Astrocyte (in vitro differentiated cells and primary cell): ENCODE measurements at regions not wholly inside any gene's neighbourhood (a gene's known extent, or its start where the extent isn't known, plus 50 kb on each side); places are given as distances from the start of the nearest gene placed in this dataset.

Experiments used
- DNase-seq: peaks from one replicate; pipeline ENCODE4 v3.0.0-alpha.2; 2010; ENCODE audit warnings: low read depth
- FAIRE-seq: peaks from 2 replicates; lab custom pipeline; 2011; peaks lifted over from hg19 to GRCh38; lab: Jason Lieb, UNC
- H2AFZ ChIP-seq: 2 replicates; pipeline ENCODE4 v1.6.0; 2012; ENCODE audit warnings: low read depth, low read length, inconsistent platforms
- H3K27ac ChIP-seq: 2 replicates; pipeline ENCODE4 v1.5.1; 2011; ENCODE audit warnings: low read depth, low read length, inconsistent platforms
- H3K27me3 ChIP-seq: 2 replicates; pipeline ENCODE4 v1.6.0; 2011; ENCODE audit warnings: low read length, inconsistent platforms; ENCODE audit not compliant: insufficient read depth
- H3K36me3 ChIP-seq: 2 replicates; pipeline ENCODE4 v1.5.1; 2011; ENCODE audit warnings: low read length, inconsistent platforms; ENCODE audit not compliant: insufficient read depth
- H3K4me1 ChIP-seq: 2 replicates; pipeline ENCODE4 v1.5.1; 2011; ENCODE audit warnings: low read length, inconsistent platforms; ENCODE audit not compliant: insufficient read depth
- H3K4me2 ChIP-seq: 2 replicates; pipeline ENCODE4 v1.6.0; 2012; ENCODE audit warnings: low read length, inconsistent platforms
- H3K4me3 ChIP-seq: 2 replicates; pipeline ENCODE4 v1.5.1; 2011; ENCODE audit warnings: low read depth, mild to moderate bottlenecking, low read length, inconsistent platforms; ENCODE audit not compliant: insufficient read depth
- H3K79me2 ChIP-seq: 2 replicates; pipeline ENCODE4 v1.6.0; 2012; ENCODE audit warnings: mild to moderate bottlenecking, low read length, inconsistent platforms; ENCODE audit not compliant: insufficient read depth
- H3K9ac ChIP-seq: 2 replicates; pipeline ENCODE4 v1.6.0; 2012; ENCODE audit warnings: mild to moderate bottlenecking, low read length, inconsistent platforms
- H3K9me3 ChIP-seq: 2 replicates; pipeline ENCODE4 v1.5.1; 2012; ENCODE audit warnings: low read depth, mild to moderate bottlenecking, low read length, inconsistent platforms; ENCODE audit not compliant: insufficient read depth
- H4K20me1 ChIP-seq: 2 replicates; pipeline ENCODE4 v1.6.0; 2012; ENCODE audit warnings: low read length, inconsistent platforms; ENCODE audit not compliant: insufficient read depth
- H3K27ac Mint-ChIP-seq: one replicate; pipeline ENCODE4 v1.8.0; 2021; ENCODE audit warnings: mild to moderate bottlenecking, mixed read lengths; ENCODE audit not compliant: unreplicated experiment
- H3K27me3 Mint-ChIP-seq: one replicate; pipeline ENCODE4 v1.8.0; 2021; ENCODE audit warnings: low read depth, mixed read lengths; ENCODE audit not compliant: unreplicated experiment
- H3K36me3 Mint-ChIP-seq: one replicate; pipeline ENCODE4 v1.8.0; 2021; ENCODE audit warnings: low read depth, mixed read lengths; ENCODE audit not compliant: unreplicated experiment
- H3K4me1 Mint-ChIP-seq: one replicate; pipeline ENCODE4 v1.8.0; 2021; ENCODE audit warnings: low read depth, mixed read lengths; ENCODE audit not compliant: unreplicated experiment
- H3K4me3 Mint-ChIP-seq: one replicate; pipeline ENCODE4 v1.8.0; 2021; ENCODE audit warnings: mild to moderate bottlenecking, moderate library complexity, mixed read lengths; ENCODE audit not compliant: unreplicated experiment
- H3K9me3 Mint-ChIP-seq: one replicate; pipeline ENCODE4 v1.8.0; 2021; ENCODE audit warnings: mild to moderate bottlenecking, mixed read lengths; ENCODE audit not compliant: unreplicated experiment
- CTCF ChIP-seq: IDR thresholded peaks from 2 replicates; pipeline ENCODE4 v1.5.1; 2011; ENCODE audit warnings: low read depth, mild to moderate bottlenecking, inconsistent platforms, low read length, moderate library complexity; ENCODE audit not compliant: insufficient read depth
- EZH2 ChIP-seq: IDR thresholded peaks from 2 replicates; pipeline ENCODE4 v1.6.1; 2012; ENCODE audit warnings: mild to moderate bottlenecking, low read length, inconsistent platforms; ENCODE audit not compliant: insufficient read depth

- no peaks in the 10 kb centered on the region for H4K20me1 ChIP-seq
- no peak overlapping the region for H3K4me2 ChIP-seq
- peaks cover 3% of the 10 kb centered on the region for H3K9me3 ChIP-seq
- H2AFZ ChIP-seq: no peak overlapping the region
- Mint-ChIP-seq H3K27me3 (no peaks in the 10 kb centered on the region), H3K4me3 (no peak overlapping the region), H3K4me1 (no peaks in the 10 kb centered on the region), H3K9me3 (peaks cover 13% of the 10 kb centered on the region), H3K36me3 (no peaks in the 10 kb centered on the region), H3K27ac (no peak overlapping the region)
- no peaks in the 10 kb centered on the region for H3K79me2 ChIP-seq
- DNase-seq: no peak
- H3K27me3 ChIP-seq: no peaks in the 10 kb centered on the region
- H3K27ac ChIP-seq: no peak overlapping the region
- H3K4me1 ChIP-seq: no peaks in the 10 kb centered on the region
- no peaks in the 10 kb centered on the region for H3K36me3 ChIP-seq
- H3K4me3 ChIP-seq: no peak overlapping the region
- FAIRE-seq: no peak
- H3K9ac ChIP-seq: no peak overlapping the region
- TF ChIP-seq CTCF (no peak), EZH2 (no peak)
Measured at GRCh38 chr7:159329818-159330378, 185.2 kb upstream of the VIPR2 start.

- Histone ChIP-seq H3K4me3 (no peak overlapping the region), H3K9ac (no peak overlapping the region), H3K4me1 (no peaks in the 10 kb centered on the region), H2AFZ (no peak overlapping the region), H3K27ac (no peak overlapping the region), H3K79me2 (no peaks in the 10 kb centered on the region), H3K9me3 (peaks cover 3% of the 10 kb centered on the region), H3K4me2 (no peak overlapping the region), H3K27me3 (no peaks in the 10 kb centered on the region), H3K36me3 (no peaks in the 10 kb centered on the region), H4K20me1 (no peaks in the 10 kb centered on the region)
- Mint-ChIP-seq H3K27me3 (no peaks in the 10 kb centered on the region), H3K36me3 (no peaks in the 10 kb centered on the region), H3K27ac (no peak overlapping the region), H3K9me3 (peaks cover 9% of the 10 kb centered on the region), H3K4me1 (no peaks in the 10 kb centered on the region), H3K4me3 (no peak overlapping the region)
- DNase-seq (no peak), FAIRE-seq (no peak)
- TF ChIP-seq CTCF (no peak), EZH2 (no peak)
Measured at GRCh38 chr7:159328096-159328495, 183.4 kb upstream of the VIPR2 start.

- Mint-ChIP-seq H3K36me3 (no peaks in the 10 kb centered on the region), H3K27ac (no peak overlapping the region), H3K27me3 (no peaks in the 10 kb centered on the region), H3K4me3 (no peak overlapping the region), H3K4me1 (no peaks in the 10 kb centered on the region), H3K9me3 (peaks cover 14% of the 10 kb centered on the region)
- DNase-seq: no peak
- Histone ChIP-seq H3K4me1 (no peaks in the 10 kb centered on the region), H2AFZ (no peak overlapping the region), H3K4me2 (no peak overlapping the region), H3K4me3 (no peak overlapping the region), H3K79me2 (no peaks in the 10 kb centered on the region), H3K9ac (no peak overlapping the region), H3K9me3 (peaks cover 3% of the 10 kb centered on the region), H3K27me3 (no peaks in the 10 kb centered on the region), H3K27ac (no peak overlapping the region), H3K36me3 (no peaks in the 10 kb centered on the region), H4K20me1 (no peaks in the 10 kb centered on the region)
- FAIRE-seq: no peak
- TF ChIP-seq EZH2: no peak
- no peak for TF ChIP-seq CTCF
Measured at GRCh38 chr7:159323359-159323758, 178.7 kb upstream of the VIPR2 start.
